ENCODE measurements at regions not wholly inside any gene's neighbourhood (a gene's known extent, or its start where the extent isn't known, plus 50 kb on each side); places are given as distances from the start of the nearest gene placed in this dataset.
"Not testable (repeated sequence)": the region's sequence is repeated elsewhere in the genome, so short reads cannot be mapped to it uniquely, and the experiment has no call there.

DNA sequence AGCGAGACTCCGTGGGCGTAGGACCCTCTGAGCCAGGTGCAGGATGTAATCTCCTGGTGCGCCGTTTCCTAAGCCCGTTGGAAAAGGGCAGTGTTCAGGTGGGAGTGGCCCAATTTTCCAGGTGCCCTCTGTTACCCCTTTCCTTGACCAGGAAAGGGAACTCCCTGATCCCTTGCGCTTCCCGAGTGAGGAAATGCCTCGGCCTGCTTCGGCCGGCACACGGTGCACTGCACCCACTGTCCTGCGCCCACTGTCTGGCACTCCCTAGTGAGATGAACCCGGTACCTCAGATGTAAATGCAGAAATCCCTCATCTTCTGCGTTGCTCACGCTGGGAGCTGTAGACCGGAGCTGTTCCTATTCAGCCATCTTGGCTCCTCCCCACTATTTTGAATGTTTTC, 81.7 kb upstream of the NUDT6 start:
- H3K4me2 ChIP-seq (ENCODE audit: low read depth, low read length); BruUV-seq (replicated peaks); H2BK120ac ChIP-seq (ENCODE audit: low read depth, low read length); dilution Hi-C loops (cut with HindIII; ENCODE audit: low sequenced_read_pairs, unreplicated experiment); CTCF ChIA-PET; H2BK20ac ChIP-seq (ENCODE audit: low read depth, low read length); H3K14ac ChIP-seq (replicated peaks; ENCODE audit: low read depth, low read length); H3K9me1 ChIP-seq (ENCODE audit: insufficient read depth, low read length); H2BK5ac ChIP-seq (ENCODE audit: low read depth, low read length, poor library complexity, severe bottlenecking); H3K4ac ChIP-seq (ENCODE audit: low read depth, low read length); H2BK15ac ChIP-seq (ENCODE audit: low read depth, low read length); H3K9ac ChIP-seq (ENCODE audit: low read depth, low read length); H2AK5ac ChIP-seq (ENCODE audit: low read depth, low read length); H4K5ac ChIP-seq (ENCODE audit: low read depth, low read length); H3K4me1 ChIP-seq (ENCODE audit: control insufficient read depth, insufficient read depth, low read length); H4K8ac ChIP-seq (ENCODE audit: low read depth in 2 of 2, low read length in 2 of 2); H3K79me1 ChIP-seq (ENCODE audit: low read depth in 1 of 2, low read length in 2 of 2); POLR2A ChIA-PET (ENCODE audit: unreplicated experiment); ATAC-seq (ENCODE audit: low read depth); H2AFZ ChIP-seq (replicated peaks; ENCODE audit: low read length, poor library complexity); H2AK9ac ChIP-seq (replicated peaks; ENCODE audit: low read depth, low read length, poor library complexity); H3K23ac ChIP-seq (ENCODE audit: low read depth, low read length); H3K18ac ChIP-seq (ENCODE audit: low read depth, low read length); DNase-seq; H3K27ac ChIP-seq (ENCODE audit: insufficient read depth, low read length); H3K56ac ChIP-seq (ENCODE audit: extremely low read depth, insufficient read depth, low read length); in situ Hi-C loops (cut with MboI; ENCODE audit: low sequenced_read_pairs); H3K27me3 ChIP-seq (ENCODE audit: control insufficient read depth, insufficient read depth, low read length); H3K4me3 ChIP-seq (ENCODE audit: insufficient read depth, low read depth, low read length); H4K20me1 ChIP-seq (ENCODE audit: insufficient read depth, low read length); H3K36me3 ChIP-seq (ENCODE audit: control insufficient read depth, insufficient read depth, low read length); intact Hi-C loops (cut with micrococcal nuclease); H4K91ac ChIP-seq (ENCODE audit: insufficient read depth, low read depth, low read length); H3K9me3 ChIP-seq (ENCODE audit: control insufficient read depth, insufficient read depth, low read length): not testable (repeated sequence)
- 100% methylated on average over 4 of the region's 17 CpGs; no CpG with 5 or more reads in 1 of the 2 experiments for WGBS, 2 experiments (ENCODE audit: extremely low coverage in 2 of 2, insufficient read length in 1 of 2)

DNA sequence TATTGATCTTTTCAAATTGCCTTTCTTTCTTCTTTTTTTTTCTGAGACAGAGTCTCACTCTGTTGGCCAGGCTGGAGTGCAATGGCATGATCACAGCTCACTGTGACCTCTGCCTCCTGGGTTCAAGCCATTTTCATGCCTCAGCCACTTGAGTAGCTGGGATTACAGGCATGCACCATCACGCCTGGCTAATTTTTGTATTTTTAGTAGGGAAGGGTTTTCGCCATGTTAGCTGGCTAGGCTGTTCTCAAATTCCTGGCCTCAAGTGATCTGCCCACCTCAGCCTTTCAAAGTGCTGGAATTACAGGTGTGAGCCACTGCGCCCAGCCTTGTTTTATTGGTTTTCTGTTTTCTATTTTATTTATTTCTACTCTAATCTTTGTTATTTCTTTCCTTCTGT, 82.7 kb upstream of the NUDT6 start:
- H4K8ac ChIP-seq (ENCODE audit: low read depth in 2 of 2, low read length in 2 of 2); H3K14ac ChIP-seq (replicated peaks; ENCODE audit: low read depth, low read length); H3K79me1 ChIP-seq (ENCODE audit: low read depth in 1 of 2, low read length in 2 of 2); H4K20me1 ChIP-seq (ENCODE audit: insufficient read depth, low read length); H3K27me3 ChIP-seq (ENCODE audit: control insufficient read depth, insufficient read depth, low read length); H3K9me1 ChIP-seq (ENCODE audit: insufficient read depth, low read length); dilution Hi-C loops (cut with HindIII; ENCODE audit: low sequenced_read_pairs, unreplicated experiment); H3K4me1 ChIP-seq (ENCODE audit: control insufficient read depth, insufficient read depth, low read length); H2BK20ac ChIP-seq (ENCODE audit: low read depth, low read length); ATAC-seq (ENCODE audit: low read depth); H2AK9ac ChIP-seq (replicated peaks; ENCODE audit: low read depth, low read length, poor library complexity); POLR2A ChIA-PET (ENCODE audit: unreplicated experiment); H3K9ac ChIP-seq (ENCODE audit: low read depth, low read length); H3K4ac ChIP-seq (ENCODE audit: low read depth, low read length); H3K56ac ChIP-seq (ENCODE audit: extremely low read depth, insufficient read depth, low read length); H3K9me3 ChIP-seq (ENCODE audit: control insufficient read depth, insufficient read depth, low read length); H2BK120ac ChIP-seq (ENCODE audit: low read depth, low read length); H2AK5ac ChIP-seq (ENCODE audit: low read depth, low read length); DNase-seq; H3K23ac ChIP-seq (ENCODE audit: low read depth, low read length); H3K27ac ChIP-seq (ENCODE audit: insufficient read depth, low read length); CTCF ChIA-PET; H2BK15ac ChIP-seq (ENCODE audit: low read depth, low read length); intact Hi-C loops (cut with micrococcal nuclease); H4K5ac ChIP-seq (ENCODE audit: low read depth, low read length); in situ Hi-C loops (cut with MboI; ENCODE audit: low sequenced_read_pairs); H2BK5ac ChIP-seq (ENCODE audit: low read depth, low read length, poor library complexity, severe bottlenecking); H3K36me3 ChIP-seq (ENCODE audit: control insufficient read depth, insufficient read depth, low read length); H3K18ac ChIP-seq (ENCODE audit: low read depth, low read length); H4K91ac ChIP-seq (ENCODE audit: insufficient read depth, low read depth, low read length); H3K4me2 ChIP-seq (ENCODE audit: low read depth, low read length); H2AFZ ChIP-seq (replicated peaks; ENCODE audit: low read length, poor library complexity); H3K4me3 ChIP-seq (ENCODE audit: insufficient read depth, low read depth, low read length); BruUV-seq (replicated peaks): not testable (repeated sequence)
- no CpG with 5 or more reads among the region's 3 CpGs for WGBS, 2 experiments (ENCODE audit: extremely low coverage in 2 of 2, insufficient read length in 1 of 2)
